ENCODE measurements at regions not wholly inside any gene's neighbourhood (a gene's known extent, or its start where the extent isn't known, plus 50 kb on each side); places are given as distances from the start of the nearest gene placed in this dataset.

GRCh38 chr3:14307656-14308302 lies 94.6 kb upstream of the SLC6A6 start:
- no peak for DNase-seq

GRCh38 chr3:14311729-14312128 lies 90.7 kb upstream of the SLC6A6 start:
- DNase-seq: no peak

- no peak for DNase-seq
Measured at GRCh38 chr3:14312375-14312774, 90.0 kb upstream of the SLC6A6 start.

DNA sequence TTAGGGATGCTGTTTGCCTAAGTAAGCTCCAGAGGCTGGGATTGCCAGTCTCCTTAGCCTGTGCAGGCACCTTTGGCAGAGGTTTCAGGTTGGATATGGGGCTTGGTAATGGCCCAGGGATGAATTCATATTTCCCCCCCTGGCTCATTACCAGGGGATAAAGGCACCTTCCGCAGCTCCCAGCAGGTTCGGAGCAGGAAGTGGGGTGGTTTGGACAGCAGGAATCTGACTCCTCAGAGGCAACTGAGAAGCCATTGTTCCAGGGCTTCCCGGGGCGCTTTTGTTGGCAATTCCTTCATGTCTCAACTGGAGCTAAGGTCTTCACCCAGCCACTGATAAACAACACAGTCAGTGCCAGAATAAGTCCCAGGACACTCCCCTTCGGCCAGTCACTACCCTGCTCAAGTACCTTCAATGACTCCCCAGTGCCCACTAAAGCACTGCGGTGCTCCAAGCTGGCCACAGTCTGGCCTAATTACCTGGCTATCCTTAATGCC lies 85.3 kb upstream of the SLC6A6 start:
- DNase-seq: no peak

- DNase-seq: no peak
Measured at GRCh38 chr3:14318646-14319045, 83.8 kb upstream of the SLC6A6 start.

GRCh38 chr3:14319654-14320182 lies 82.7 kb upstream of the SLC6A6 start:
- peak in 1 of 58 donors; percentile 4 for DNase-seq

GRCh38 chr3:14320219-14320618 lies 82.2 kb upstream of the SLC6A6 start:
- DNase-seq: no peak

DNA sequence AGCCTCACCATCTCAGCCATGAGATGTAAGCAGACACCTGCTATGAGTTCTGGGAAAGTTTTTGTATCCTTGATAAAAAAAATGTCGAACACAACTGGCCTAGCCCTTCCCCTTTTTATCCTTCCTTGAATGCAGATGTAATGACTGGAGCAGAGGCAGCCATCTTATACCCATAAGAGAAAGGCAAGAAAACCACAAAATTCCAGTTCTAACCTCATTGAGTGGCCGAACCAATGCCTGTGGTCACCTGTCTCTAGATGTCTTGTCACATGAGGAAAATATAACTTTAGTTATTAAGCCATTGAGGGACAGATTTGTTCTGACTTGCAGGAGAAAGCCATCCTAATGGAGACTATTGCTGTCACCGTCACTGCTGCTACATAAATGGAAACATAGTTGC lies 80.4 kb upstream of the SLC6A6 start:
- DNase-seq: no peak

DNA sequence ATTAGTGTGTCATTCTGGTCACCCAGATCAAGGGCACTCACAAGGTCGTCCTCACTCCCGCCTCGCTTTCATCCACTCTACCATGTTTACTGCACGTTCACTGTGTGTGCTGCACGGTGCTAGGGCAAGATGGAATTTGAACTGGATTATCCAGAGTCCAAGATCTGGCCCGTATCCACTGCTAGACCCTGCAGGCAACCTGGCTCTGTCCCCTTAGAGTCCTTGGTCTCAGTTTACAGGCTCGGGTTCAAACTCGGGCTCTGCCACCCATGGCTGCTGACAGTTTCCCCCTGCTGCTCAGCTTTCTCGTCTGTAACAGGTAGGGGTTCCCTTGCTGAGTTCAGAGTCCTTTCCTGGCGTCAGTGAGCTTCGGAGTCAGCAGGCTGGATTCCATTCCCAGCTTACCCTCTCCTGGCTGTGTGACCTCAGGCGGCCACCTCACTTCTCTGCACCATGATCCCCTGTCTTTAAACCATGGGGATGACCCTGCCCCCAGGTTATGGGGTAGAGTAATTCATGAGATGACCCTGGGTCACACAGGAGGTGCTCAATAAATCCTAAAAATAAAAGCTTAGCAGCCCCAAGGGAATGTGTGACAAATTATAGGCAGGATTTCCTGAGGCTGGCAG lies 79.6 kb upstream of the SLC6A6 start:
- DNase-seq: no peak

GRCh38 chr3:14323401-14324223 lies 78.8 kb upstream of the SLC6A6 start:
- no peak for DNase-seq

GRCh38 chr3:14324224-14324944 lies 78.0 kb upstream of the SLC6A6 start:
- no peak for DNase-seq

- DNase-seq: no peak
Measured at GRCh38 chr3:14328422-14328821, 74.0 kb upstream of the SLC6A6 start.

DNA sequence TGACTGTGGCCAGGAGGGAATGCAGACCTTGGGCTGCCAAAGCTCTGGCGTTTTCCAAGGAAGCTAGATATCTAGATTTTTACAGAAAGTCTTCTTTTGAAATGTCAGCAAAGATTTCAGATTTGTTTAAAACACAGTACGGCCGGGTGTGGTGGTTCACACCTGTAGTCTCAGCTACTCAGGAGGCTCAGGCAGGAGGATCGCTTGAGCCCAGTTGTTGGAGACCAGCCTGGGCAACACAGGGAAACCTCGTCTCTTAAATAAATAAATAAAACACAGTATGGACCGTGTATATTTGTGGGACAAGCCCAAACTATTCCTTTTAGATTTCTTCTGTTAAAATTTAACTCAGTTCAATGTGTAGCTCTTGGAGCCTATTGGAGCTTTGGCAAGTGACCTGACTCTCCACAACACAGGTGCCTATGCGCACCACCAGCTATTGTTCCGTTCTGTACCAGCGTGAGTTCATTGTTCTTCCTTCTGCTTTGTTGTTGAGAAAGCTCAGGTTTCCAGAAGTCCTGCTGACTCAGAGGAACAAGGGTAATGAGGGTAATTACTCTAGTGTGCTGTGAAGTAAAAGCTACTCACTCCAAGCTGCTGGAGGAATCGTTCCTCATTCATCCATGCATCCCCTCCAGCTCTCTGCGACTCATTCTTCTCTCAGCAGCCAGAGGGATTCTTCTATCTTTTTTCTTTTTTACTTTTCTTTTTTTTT lies 73.1 kb upstream of the SLC6A6 start:
- no peak for DNase-seq

DNA sequence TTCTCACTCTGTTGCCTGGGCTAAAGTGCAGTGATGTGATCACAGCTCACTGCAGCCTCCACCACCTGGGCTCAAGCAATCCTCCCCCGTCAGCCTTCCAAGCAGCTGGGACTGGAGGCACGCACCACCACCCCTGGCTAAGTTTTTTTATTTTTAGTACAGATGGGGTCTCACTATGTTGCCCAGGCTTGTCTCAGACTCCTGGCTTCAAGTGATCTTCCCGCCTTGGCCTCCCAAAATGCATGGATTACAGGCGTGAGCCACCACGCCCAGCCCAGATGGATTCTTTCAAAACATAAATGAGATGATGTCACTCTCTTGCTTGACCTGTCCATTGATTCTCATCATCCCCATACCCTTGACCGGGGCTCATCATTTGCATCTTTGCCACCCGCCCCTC lies 72.6 kb upstream of the SLC6A6 start:
- DNase-seq: no peak

DNA sequence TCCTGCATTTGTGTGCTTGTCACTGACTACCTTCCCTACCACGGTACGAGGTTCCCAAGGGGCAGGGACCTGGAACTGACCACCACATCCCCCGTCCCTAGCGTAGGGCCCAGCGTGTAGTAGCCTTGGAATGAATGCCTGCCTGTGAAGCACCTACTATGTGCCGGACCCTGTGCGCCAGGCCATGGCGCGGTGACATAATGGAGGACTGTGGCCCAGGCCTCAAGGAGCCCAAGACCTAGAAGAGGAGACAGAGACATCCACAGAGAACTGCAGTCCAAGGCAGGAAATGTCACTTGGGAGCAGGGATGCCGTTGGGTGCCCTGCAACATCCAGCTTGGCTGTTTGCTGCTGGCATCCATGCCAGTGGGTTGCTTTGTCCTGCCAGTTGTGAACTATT lies 71.9 kb upstream of the SLC6A6 start:
- no peak for DNase-seq

GRCh38 chr3:14331251-14331650 lies 71.2 kb upstream of the SLC6A6 start:
- no peak for DNase-seq

GRCh38 chr3:14332392-14332791 lies 70.0 kb upstream of the SLC6A6 start:
- DNase-seq: no peak

DNA sequence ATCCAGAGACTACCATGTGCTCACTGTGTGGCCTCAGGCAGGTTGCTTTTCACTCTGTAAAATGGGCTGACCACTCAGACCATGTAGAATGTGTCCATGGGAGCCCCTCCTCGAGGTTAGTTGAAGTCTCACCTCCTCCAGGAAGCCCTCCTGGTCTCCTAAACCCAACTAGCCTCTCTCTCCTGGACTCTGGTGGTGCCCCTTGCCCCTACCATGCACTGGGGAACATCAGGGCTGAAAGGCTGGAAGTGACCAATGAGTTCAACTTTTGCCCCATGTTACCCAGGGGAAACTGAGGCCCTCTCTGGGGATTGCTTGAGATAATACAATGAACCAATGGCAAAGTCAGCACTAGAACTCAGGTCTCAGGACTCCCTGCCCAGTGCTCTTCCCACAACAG lies 69.2 kb upstream of the SLC6A6 start:
- DNase-seq: no peak

GRCh38 chr3:14333621-14334020 lies 68.8 kb upstream of the SLC6A6 start:
- no peak for DNase-seq

- no peak for DNase-seq
Measured at GRCh38 chr3:14334136-14334535, 68.3 kb upstream of the SLC6A6 start.

DNA sequence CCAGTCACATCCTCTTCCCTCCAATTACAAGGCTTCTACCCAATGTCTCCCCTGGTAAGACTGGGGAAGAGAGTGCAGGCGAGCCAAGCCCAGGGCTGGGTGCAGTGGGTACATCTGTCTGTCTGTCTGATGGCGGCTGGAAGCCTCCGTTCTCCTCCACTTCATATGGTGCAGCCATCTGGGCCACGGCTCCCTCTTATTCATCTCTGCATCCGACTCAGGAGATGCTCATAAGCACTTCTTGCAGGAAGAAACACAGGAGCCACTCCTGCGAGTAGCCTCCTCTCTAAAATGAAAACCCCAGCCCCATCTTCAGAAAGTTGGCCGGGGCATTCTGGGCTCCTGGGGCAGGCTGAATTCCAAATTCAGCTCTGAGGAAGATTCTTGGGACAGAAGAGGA lies 67.5 kb upstream of the SLC6A6 start:
- DNase-seq: no peak

Measured in anterior cingulate cortex (tissue), 58 donors.